ENCODE measurements at regions not wholly inside any gene's neighbourhood (a gene's known extent, or its start where the extent isn't known, plus 50 kb on each side); places are given as distances from the start of the nearest gene placed in this dataset.

- TF ChIP-seq SIN3A (IDR thresholded peaks at IDR 0.05; ENCODE audit: borderline replicate concordance, insufficient read depth, low read length), result no peak
- no peak for TF ChIP-seq FOXP2 (optimal IDR thresholded peaks at IDR 0.05; ENCODE audit: borderline replicate concordance, extremely low read depth, extremely low read length, insufficient read depth)
- TF ChIP-seq, protein P1, sequence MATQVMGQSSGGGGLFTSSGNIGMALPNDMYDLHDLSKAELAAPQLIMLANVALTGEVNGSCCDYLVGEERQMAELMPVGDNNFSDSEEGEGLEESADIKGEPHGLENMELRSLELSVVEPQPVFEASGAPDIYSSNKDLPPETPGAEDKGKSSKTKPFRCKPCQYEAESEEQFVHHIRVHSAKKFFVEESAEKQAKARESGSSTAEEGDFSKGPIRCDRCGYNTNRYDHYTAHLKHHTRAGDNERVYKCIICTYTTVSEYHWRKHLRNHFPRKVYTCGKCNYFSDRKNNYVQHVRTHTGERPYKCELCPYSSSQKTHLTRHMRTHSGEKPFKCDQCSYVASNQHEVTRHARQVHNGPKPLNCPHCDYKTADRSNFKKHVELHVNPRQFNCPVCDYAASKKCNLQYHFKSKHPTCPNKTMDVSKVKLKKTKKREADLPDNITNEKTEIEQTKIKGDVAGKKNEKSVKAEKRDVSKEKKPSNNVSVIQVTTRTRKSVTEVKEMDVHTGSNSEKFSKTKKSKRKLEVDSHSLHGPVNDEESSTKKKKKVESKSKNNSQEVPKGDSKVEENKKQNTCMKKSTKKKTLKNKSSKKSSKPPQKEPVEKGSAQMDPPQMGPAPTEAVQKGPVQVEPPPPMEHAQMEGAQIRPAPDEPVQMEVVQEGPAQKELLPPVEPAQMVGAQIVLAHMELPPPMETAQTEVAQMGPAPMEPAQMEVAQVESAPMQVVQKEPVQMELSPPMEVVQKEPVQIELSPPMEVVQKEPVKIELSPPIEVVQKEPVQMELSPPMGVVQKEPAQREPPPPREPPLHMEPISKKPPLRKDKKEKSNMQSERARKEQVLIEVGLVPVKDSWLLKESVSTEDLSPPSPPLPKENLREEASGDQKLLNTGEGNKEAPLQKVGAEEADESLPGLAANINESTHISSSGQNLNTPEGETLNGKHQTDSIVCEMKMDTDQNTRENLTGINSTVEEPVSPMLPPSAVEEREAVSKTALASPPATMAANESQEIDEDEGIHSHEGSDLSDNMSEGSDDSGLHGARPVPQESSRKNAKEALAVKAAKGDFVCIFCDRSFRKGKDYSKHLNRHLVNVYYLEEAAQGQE (IDR thresholded peaks at IDR 0.05; ENCODE audit: insufficient read depth in 1 of 2, low read depth in 2 of 2, low read length in 2 of 2), result no peak
- TF ChIP-seq TAF1 (IDR thresholded peaks at IDR 0.05; ENCODE audit: borderline replicate concordance, insufficient read depth, low read length), result no peak
These were observed 710.7 kb upstream of the SGCG start for GRCh38 chr13:22470075-22470474.

- TF ChIP-seq, protein P1 (IDR thresholded peaks at IDR 0.05; ENCODE audit: insufficient read depth in 1 of 2, low read depth in 2 of 2, low read length in 2 of 2), result no peak
- TF ChIP-seq FOXP2 (optimal IDR thresholded peaks at IDR 0.05; ENCODE audit: borderline replicate concordance, extremely low read depth, extremely low read length, insufficient read depth) (no peak), SIN3A (IDR thresholded peaks at IDR 0.05; ENCODE audit: borderline replicate concordance, insufficient read depth, low read length) (no peak), POLR2AphosphoS5 (IDR thresholded peaks at IDR 0.05; ENCODE audit: low read depth, low read length) (no peak), TAF1 (IDR thresholded peaks at IDR 0.05; ENCODE audit: borderline replicate concordance, insufficient read depth, low read length) (no peak)
These were observed 698.2 kb upstream of the SGCG start for GRCh38 chr13:22482496-22483000.

- TF ChIP-seq, protein P1 (IDR thresholded peaks at IDR 0.05; ENCODE audit: insufficient read depth in 1 of 2, low read depth in 2 of 2, low read length in 2 of 2), result no peak
- TF ChIP-seq FOXP2 (optimal IDR thresholded peaks at IDR 0.05; ENCODE audit: borderline replicate concordance, extremely low read depth, extremely low read length, insufficient read depth) (no peak), POLR2AphosphoS5 (IDR thresholded peaks at IDR 0.05; ENCODE audit: low read depth, low read length) (no peak), SIN3A (IDR thresholded peaks at IDR 0.05; ENCODE audit: borderline replicate concordance, insufficient read depth, low read length) (no peak), TAF1 (IDR thresholded peaks at IDR 0.05; ENCODE audit: borderline replicate concordance, insufficient read depth, low read length) (no peak)
These were observed 697.5 kb upstream of the SGCG start for GRCh38 chr13:22483276-22483675.

- TF ChIP-seq TAF1 (IDR thresholded peaks at IDR 0.05; ENCODE audit: borderline replicate concordance, insufficient read depth, low read length) (no peak), SIN3A (IDR thresholded peaks at IDR 0.05; ENCODE audit: borderline replicate concordance, insufficient read depth, low read length) (no peak), POLR2AphosphoS5 (IDR thresholded peaks at IDR 0.05; ENCODE audit: low read depth, low read length) (no peak), FOXP2 (optimal IDR thresholded peaks at IDR 0.05; ENCODE audit: borderline replicate concordance, extremely low read depth, extremely low read length, insufficient read depth) (no peak)
- TF ChIP-seq, protein P1 (IDR thresholded peaks at IDR 0.05; ENCODE audit: insufficient read depth in 1 of 2, low read depth in 2 of 2, low read length in 2 of 2), result no peak
These were observed 694.3 kb upstream of the SGCG start for GRCh38 chr13:22486490-22486889.

DNA sequence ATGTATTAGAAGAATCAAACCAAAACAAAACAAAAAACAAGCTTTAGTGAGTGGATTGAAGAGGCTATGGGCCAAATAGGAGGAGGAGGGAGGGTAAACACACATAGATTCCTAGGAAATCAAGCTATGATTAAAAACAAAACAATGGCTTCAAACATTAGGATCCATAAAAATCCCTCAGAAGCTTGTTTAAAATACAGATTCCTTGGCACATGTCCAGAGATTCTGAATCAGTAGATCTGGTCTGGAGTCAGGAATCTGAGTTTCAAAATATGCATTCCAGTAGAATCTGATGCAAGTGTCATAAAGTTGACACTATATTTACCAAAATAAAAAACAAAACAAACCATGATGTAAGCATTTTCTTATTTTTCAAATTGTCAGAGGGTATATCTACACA is 692.8 kb upstream of the SGCG start:
- TF ChIP-seq FOXP2 (optimal IDR thresholded peaks at IDR 0.05; ENCODE audit: borderline replicate concordance, extremely low read depth, extremely low read length, insufficient read depth), result no peak
- TF ChIP-seq, protein P1 (IDR thresholded peaks at IDR 0.05; ENCODE audit: insufficient read depth in 1 of 2, low read depth in 2 of 2, low read length in 2 of 2), result no peak
- no peak for TF ChIP-seq TAF1 (IDR thresholded peaks at IDR 0.05; ENCODE audit: borderline replicate concordance, insufficient read depth, low read length)
- no peak for TF ChIP-seq SIN3A (IDR thresholded peaks at IDR 0.05; ENCODE audit: borderline replicate concordance, insufficient read depth, low read length)
- no peak for TF ChIP-seq POLR2AphosphoS5 (IDR thresholded peaks at IDR 0.05; ENCODE audit: low read depth, low read length)
